GM12872 (cell line): ENCODE measurements at regions not wholly inside any gene's neighbourhood (a gene's known extent, or its start where the extent isn't known, plus 50 kb on each side); places are given as distances from the start of the nearest gene placed in this dataset.

Experiments used
- TF ChIP-seq, protein P1 (sequence below): IDR thresholded peaks from 3 replicates; pipeline ENCODE4 v1.5.1; 2011; ENCODE audit warnings: low read depth, mild to moderate bottlenecking, low read length, moderate library complexity; ENCODE audit not compliant: insufficient read depth

DNA sequence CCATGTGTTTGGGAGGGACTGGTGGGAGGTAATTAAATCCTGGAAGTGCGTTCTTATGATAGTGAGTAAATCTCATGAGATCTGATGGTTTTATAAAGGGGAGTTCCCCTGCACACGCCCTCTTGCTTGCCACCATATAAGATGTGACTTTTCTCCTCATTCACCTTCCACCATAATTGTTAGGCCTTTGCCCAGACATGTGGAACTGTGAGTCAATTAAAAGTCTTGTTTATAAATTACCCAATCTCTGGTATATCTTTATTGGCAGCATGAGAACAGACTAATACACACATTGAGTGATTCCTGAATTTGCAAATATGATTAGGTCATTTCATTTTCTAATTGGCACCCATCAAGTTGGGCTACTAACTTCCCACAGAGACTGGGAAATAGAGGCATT, 977.2 kb downstream of the SLITRK1 start:
- TF ChIP-seq, protein P1, sequence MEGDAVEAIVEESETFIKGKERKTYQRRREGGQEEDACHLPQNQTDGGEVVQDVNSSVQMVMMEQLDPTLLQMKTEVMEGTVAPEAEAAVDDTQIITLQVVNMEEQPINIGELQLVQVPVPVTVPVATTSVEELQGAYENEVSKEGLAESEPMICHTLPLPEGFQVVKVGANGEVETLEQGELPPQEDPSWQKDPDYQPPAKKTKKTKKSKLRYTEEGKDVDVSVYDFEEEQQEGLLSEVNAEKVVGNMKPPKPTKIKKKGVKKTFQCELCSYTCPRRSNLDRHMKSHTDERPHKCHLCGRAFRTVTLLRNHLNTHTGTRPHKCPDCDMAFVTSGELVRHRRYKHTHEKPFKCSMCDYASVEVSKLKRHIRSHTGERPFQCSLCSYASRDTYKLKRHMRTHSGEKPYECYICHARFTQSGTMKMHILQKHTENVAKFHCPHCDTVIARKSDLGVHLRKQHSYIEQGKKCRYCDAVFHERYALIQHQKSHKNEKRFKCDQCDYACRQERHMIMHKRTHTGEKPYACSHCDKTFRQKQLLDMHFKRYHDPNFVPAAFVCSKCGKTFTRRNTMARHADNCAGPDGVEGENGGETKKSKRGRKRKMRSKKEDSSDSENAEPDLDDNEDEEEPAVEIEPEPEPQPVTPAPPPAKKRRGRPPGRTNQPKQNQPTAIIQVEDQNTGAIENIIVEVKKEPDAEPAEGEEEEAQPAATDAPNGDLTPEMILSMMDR, result no peak

DNA sequence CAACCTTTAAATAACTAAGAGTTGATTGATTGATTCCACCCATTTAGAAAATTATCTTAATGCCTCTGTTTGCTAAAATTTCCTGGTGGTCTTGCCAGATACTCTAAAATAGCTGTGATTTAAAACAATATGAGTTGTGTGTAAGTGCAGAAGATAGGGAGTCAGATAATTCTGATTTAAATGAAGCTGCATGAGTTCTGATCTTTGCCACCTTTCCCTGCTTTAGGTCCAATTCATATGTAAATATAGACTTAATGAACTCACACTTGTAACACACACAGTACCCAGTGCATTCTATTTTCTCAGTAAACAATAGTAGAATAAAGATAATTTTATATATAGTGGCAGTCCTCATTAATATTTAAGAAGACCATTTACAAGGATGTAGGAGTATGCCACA, 981.8 kb downstream of the SLITRK1 start:
- TF ChIP-seq, protein P1, result no peak

DNA sequence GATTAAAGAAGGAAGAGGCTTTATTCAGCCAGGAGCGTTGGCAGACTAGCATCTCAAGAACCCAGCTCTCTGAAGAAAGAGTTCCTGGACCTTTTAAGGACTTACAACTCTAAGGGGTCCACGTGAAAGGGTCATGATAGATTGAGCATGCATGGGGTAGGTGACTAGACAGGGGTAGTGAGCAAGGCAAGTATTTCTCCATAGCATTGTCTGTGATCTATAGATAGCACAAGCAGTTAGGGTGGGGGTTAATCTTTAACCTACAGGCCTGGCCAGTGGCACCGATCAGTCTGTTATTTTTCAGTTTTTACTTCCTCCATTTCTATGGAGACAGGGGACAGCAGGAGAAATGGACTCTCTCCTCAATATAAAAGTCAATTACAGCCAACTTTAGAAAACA, 983.7 kb downstream of the SLITRK1 start:
- TF ChIP-seq, protein P1, result no peak

DNA sequence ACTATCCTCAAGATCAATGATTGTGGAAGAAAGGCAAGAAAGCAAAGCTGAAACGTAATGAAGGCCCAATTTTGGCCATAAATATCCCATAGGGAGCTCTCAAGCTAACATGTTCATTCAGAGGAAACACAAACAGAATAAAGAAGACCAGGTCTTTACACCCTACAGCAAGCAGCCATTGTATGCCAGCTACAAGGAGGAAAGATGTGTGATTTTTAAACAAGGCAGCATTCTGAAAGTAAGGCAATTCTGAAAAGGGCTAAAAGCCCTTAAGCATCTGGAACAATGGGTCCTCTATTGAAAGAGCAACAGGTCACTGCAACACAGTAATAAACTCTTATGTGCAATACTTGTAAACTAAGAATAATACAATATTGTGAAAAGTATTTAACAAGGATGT, 1002.4 kb downstream of the SLITRK1 start:
- TF ChIP-seq, protein P1, result no peak

DNA sequence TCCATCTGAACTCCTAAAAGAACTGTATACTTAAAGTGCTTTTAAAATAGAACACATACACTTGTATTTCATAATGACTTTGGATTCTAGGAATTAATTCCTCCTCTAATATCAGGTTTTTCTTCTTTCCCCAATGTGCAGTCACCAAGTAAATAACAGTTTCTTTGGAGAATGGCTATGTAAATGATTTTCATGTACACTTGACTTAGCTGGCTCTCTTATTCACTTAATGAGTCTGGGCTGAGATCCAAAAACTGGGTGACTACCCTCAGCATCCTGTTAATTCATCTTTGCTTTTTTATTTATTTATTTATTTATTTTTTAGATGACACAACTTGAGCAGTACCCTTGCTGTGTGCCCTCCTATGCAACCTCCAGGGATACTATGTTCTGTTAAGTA, 1003.7 kb downstream of the SLITRK1 start:
- TF ChIP-seq, protein P1, result no peak

DNA sequence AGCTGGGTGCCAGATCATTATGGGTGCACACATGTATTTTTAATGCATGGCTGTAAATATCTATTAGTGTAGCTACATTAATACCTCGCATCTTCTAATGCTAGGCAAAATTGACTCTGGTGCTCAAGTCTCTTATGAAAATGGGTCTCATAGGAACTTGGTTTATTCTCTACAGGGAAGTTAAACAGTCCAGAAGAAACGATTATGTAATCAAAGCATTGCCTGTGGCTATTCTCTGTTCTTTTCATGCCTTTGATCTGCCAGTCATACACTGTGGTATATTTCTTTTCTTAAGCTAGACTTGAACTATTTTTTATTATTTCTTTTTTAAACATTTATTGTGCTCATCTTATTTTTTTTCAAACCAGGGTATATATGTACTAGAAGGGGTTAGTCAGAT, 1015.0 kb downstream of the SLITRK1 start:
- TF ChIP-seq, protein P1, result no peak

DNA sequence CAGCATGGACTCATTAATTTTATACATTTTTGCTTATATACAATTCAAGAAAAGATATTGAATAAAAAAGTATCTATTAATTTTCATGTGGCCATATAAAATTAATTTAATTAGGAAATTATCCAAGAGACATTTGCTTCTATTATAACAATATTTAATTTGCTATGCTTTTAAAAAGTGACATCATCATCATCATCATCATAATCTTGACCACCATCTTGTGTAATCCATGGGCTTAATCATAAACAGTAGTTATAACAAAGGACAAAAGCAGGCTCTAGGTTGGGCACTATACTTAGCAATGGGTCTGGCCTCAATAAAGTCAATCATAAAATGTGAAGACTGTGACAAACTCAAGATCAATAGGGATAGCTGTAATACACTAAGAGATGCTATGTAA, 1031.6 kb downstream of the SLITRK1 start:
- TF ChIP-seq, protein P1, result no peak

DNA sequence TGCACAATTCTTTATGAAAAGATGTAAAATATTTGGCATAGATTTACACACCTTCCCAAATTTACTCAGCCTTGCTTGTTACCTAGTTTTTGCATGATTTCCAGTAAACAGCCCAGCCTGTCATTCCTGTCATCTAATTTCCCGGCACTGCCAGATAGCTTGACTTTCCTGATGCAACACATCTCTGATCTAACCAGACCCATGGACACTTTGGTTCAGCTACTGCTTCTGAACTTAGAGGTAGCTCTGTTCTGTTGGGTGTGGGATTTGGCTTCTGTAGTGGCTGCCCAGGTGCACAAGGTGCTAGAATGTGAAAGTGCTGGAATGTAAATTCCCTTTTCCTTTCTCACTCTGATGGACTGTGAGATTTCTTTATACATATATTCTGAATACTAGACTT, 1033.5 kb downstream of the SLITRK1 start:
- TF ChIP-seq, protein P1, result no peak
